ENCODE measurements at regions not wholly inside any gene's neighbourhood (a gene's known extent, or its start where the extent isn't known, plus 50 kb on each side); places are given as distances from the start of the nearest gene placed in this dataset.

GRCh38 chr2:82139979-82140611 lies 1835.5 kb upstream of the LRRTM1 start:
- Histone ChIP-seq H3K36me3 (no peaks in the 10 kb centered on the region), H3K4me1 (no peaks in the 10 kb centered on the region), H3K27ac (no peak overlapping the region), H3K9me3 (no peaks in the 10 kb centered on the region), H3K27me3 (no peaks in the 10 kb centered on the region), H3K4me3 (no peak overlapping the region)
- ATAC-seq (no peak), DNase-seq (peak in 2 of 4 donors; percentile 5 to 45)
- intact Hi-C loops (cut with DNase I) = no loop called here
- TF ChIP-seq, protein P1, sequence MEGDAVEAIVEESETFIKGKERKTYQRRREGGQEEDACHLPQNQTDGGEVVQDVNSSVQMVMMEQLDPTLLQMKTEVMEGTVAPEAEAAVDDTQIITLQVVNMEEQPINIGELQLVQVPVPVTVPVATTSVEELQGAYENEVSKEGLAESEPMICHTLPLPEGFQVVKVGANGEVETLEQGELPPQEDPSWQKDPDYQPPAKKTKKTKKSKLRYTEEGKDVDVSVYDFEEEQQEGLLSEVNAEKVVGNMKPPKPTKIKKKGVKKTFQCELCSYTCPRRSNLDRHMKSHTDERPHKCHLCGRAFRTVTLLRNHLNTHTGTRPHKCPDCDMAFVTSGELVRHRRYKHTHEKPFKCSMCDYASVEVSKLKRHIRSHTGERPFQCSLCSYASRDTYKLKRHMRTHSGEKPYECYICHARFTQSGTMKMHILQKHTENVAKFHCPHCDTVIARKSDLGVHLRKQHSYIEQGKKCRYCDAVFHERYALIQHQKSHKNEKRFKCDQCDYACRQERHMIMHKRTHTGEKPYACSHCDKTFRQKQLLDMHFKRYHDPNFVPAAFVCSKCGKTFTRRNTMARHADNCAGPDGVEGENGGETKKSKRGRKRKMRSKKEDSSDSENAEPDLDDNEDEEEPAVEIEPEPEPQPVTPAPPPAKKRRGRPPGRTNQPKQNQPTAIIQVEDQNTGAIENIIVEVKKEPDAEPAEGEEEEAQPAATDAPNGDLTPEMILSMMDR (IDR thresholded peaks at IDR 0.05) = no peak

GRCh38 chr2:82137441-82137840 lies 1832.9 kb upstream of the LRRTM1 start:
- ATAC-seq (no peak), DNase-seq (no peak)
- Histone ChIP-seq H3K4me1 (no peaks in the 10 kb centered on the region), H3K9me3 (no peaks in the 10 kb centered on the region), H3K27ac (no peak overlapping the region), H3K36me3 (no peaks in the 10 kb centered on the region), H3K4me3 (no peak overlapping the region), H3K27me3 (no peaks in the 10 kb centered on the region)
- intact Hi-C loops (cut with DNase I) = no loop called here
- TF ChIP-seq, protein P1 (IDR thresholded peaks at IDR 0.05) = no peak

GRCh38 chr2:82128051-82128450 lies 1823.5 kb upstream of the LRRTM1 start:
- DNase-seq = no peak

DNA sequence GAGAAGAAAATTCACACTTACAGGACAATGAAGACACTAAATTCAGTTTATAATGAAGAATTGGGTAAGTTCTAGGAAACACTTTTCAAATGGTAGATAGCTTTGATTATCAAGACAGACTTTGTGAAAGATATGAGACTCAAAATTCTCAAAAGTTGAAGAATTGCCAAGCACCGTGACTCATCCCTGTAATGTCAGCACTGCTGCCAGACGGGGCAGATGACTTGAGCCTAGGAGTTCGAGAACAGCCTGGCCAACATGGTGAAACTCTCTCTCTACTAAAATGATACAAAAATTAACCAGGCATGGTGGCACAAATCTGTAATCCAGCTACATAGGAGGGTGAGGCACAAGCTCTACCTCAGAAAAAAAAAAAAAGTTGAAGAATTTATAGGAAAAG lies 1820.1 kb upstream of the LRRTM1 start:
- ATAC-seq (no peak), DNase-seq (no peak)
- Histone ChIP-seq H3K9me3 (peaks cover 0 to 7% of the 10 kb centered on the region in 2 donors), H3K36me3 (no peaks in the 10 kb centered on the region), H3K27me3 (no peaks in the 10 kb centered on the region), H3K4me1 (no peaks in the 10 kb centered on the region), H3K27ac (no peak overlapping the region), H3K4me3 (no peak overlapping the region)
- TF ChIP-seq, protein P1 (IDR thresholded peaks at IDR 0.05) = no peak
- intact Hi-C loops (cut with DNase I) = no loop called here

More at GRCh38 chr2:82128051-82128450, 1823.5 kb upstream of the LRRTM1 start:
- Histone ChIP-seq H3K4me1 (no peaks in the 10 kb centered on the region), H3K27me3 (no peaks in the 10 kb centered on the region), H3K4me3 (no peak overlapping the region), H3K27ac (no peak overlapping the region), H3K36me3 (no peaks in the 10 kb centered on the region), H3K9me3 (peaks cover 0 to 31% of the 10 kb centered on the region in 2 donors)
- ATAC-seq = no peak
- intact Hi-C loops (cut with DNase I) = no loop called here
- TF ChIP-seq, protein P1 (IDR thresholded peaks at IDR 0.05) = no peak

DNA sequence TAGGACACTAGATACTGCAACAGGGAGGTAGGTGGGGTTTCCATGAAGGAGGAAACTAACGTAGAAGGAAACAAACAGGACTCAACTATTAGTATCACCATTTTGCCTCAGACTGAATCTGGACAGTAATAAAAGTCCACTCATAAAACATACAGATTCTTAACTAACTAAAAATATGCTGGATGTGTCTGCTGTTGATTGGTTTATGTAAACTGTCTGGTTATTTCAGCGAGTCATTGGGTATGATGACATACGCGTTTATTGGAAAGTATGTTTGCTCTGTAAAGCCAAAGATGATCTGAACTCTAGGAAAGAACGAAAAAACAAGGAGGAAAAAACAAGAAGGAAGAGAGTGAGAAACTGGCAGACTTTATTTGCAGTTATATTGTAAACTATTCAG lies 1816.1 kb upstream of the LRRTM1 start:
- Histone ChIP-seq H3K9me3 (no peaks in the 10 kb centered on the region), H3K36me3 (no peaks in the 10 kb centered on the region), H3K4me1 (no peaks in the 10 kb centered on the region), H3K27ac (no peak overlapping the region), H3K27me3 (no peaks in the 10 kb centered on the region), H3K4me3 (no peak overlapping the region)
- DNase-seq (no peak), ATAC-seq (no peak)
- intact Hi-C loops (cut with DNase I) = no loop called here
- TF ChIP-seq, protein P1 (IDR thresholded peaks at IDR 0.05) = no peak

All from left lung (tissue), 4 donors.